Stimulated activated CD4-positive, alpha-beta T cell treated with anti-CD3 and anti-CD28 coated beads, Interleukin-15, amount 100 ng/mL, for 48 hours (primary cell): ENCODE measurements at regions not wholly inside any gene's neighbourhood (a gene's known extent, or its start where the extent isn't known, plus 50 kb on each side); places are given as distances from the start of the nearest gene placed in this dataset.

Experiments
- DNase-seq, 2 donors: peaks; one replicate each; pipeline ENCODE4 v3.0.0-alpha.2; 2020; ENCODE audit warnings: low read depth in 2 of 2

GRCh38 chr20:48015141-48015910, 230.0 kb upstream of the SULF2 start:
- DNase-seq: no peak

DNA sequence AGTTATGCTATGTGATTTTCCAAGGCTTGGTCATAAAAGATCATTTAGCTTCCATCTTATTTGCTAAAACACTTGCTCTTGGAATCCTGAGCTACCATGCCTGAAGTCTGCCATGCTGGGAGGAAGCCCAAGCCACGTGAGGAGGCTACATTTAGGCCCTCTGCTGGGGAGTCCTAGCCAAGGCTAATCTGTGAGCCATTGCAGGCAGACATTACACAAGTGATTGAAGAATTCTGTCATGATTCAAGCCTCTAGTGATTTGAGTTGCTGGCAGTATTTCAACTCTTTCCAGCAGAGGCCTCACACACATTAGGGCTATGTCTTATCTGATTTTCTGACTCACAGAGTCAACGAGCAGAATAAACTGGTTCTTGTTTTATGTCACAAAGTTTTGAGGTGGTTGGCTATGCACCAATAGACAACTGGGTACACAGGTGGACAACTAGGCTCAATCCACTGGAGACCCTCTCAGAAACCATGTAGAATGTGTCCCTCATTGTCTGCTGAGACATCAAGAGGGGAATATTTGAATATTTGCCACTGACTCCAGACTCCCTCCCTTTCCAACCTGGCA, 227.2 kb upstream of the SULF2 start:
- DNase-seq: no peak

DNA sequence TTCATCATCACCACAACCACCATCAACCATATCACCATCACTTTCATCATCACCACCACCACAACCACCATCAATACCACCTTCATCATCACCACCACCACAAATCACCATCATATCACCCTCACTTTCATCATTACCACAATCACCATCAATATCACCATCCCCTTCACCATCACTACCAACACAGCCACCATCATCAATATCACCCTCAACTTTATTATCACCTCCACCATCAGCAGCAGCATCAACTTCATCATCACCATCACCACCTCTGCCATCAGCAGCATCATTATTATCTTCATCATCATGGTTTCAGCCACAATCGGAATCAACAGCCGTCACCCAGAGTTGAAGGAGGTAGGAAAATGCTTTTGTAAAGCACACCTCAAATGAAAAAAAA, 225.7 kb upstream of the SULF2 start:
- no peak for DNase-seq

- DNase-seq: no peak
These were observed 225.3 kb upstream of the SULF2 start for GRCh38 chr20:48010623-48011022.

GRCh38 chr20:48008850-48009515, 223.7 kb upstream of the SULF2 start:
- DNase-seq: no peak

DNA sequence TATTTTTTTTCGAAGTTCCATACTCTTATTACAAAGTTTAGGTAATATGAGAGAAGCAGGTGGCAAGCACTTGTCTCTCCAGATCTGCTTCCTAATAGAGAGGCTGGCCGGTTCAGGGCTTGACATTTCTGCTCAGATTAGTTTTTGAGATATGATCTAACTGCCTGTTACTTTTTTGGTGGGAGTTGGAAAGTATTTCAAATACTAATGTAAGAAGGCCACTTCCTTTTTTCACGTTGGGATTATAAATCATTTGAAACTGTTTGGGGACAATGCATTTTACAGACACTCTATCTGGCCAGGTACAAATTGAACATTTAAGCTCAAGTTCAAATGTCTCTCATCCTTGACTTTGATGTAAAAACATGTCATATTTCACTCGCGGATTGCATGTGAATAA, 222.1 kb upstream of the SULF2 start:
- DNase-seq: no peak

DNA sequence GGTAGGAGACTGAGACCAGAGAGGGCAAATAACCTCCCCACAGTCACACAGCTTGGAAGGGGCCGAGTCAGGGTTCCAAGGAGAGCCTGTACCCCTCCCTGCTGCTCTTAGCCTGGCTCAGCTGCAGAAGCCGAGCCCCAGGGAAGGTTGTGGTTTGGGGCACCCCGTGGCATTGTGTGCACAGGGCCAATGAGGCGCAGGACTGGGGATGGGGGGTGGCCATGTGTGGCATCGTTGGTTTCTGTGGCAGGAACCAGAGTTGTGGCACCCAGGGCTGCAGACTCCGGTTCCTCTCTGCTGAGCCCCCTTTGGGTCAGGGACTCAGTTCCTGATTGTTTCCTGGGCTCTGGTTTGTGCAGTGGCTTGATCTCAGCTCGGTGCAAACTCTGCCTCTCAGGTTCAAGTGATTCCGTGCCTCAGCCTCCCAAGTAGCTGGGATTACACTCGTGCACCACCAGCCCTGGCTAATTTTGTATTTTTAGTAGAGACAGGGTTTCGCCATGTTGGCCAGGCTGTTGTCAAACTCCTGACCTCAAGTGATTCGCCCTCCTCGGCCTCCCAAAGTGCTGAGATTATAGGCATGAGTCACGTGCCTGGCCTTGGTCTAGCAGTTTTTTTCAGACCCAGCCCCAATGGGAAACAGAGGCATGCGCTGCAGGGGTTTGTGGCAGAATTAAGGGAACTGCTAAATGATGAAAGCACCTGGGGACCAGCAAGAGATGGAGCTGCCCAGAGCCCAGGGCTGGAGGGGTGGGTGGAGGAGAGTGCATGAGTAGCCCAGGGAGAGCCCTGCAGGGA, 221.0 kb upstream of the SULF2 start:
- no peak for DNase-seq

DNA sequence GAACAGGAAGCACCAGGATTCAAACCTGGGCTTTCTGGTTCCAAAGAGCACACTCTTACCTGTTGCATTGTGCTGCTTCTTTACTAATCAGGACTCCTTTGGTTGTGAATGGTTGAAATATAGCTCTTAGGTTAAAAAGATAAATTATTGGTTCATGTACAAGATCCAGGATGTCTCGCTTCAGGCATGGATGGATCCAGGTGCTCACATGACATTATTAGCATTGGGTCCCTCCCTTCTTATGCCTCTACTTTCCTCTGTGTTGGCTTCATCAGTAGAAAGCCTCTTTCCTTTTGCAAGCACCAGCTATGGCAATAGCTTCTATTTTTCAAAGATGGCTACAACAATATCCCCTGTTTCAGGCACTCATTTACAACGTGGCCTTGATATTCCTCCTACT, 217.7 kb upstream of the SULF2 start:
- DNase-seq: no peak

DNA sequence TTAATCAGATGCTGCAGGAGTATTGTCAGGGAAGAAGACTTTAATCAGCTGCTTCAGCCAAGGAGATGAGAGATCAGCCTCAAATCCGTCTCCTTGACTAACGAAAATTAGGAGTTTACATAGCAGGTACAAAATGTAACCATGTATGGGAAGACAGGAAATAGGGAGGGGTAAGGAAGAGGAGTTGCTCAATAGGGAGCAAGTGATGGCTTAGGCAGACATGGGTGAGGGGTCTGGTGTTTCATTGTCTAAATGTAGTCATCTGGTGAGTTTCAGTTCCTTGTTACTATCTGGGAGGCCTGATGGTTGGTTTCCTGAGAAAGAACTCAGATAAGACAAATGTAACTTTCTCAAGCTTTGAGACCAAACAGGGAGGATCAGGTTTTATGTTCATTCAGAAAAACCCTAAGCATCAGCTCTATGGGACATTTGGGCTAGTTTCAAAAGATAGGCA, 217.3 kb upstream of the SULF2 start:
- no peak for DNase-seq

GRCh38 chr20:47999166-47999565, 213.9 kb upstream of the SULF2 start:
- DNase-seq: no peak

GRCh38 chr20:47998736-47999135, 213.5 kb upstream of the SULF2 start:
- DNase-seq: no peak

DNA sequence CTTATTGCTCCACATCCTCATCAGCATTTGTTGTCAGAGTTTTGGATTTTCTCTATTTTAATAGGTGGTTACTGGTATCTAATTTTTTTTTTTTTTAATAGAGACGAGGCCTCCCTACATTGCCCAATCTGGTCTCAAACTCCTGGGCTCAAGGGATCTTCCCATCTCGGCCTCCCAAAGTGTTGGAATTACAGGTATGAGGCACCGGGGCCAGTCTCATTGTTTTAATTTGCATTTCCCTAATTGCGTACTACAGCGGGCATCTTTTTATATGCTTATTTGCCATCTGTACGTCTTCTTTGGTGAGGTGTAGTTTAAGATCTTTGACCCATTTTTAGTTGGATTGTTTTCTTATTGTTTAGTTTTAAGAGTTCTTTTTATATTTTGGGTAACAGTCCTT, 210.4 kb upstream of the SULF2 start:
- no peak for DNase-seq

GRCh38 chr20:47993817-47994216, 208.5 kb upstream of the SULF2 start:
- DNase-seq: no peak

DNA sequence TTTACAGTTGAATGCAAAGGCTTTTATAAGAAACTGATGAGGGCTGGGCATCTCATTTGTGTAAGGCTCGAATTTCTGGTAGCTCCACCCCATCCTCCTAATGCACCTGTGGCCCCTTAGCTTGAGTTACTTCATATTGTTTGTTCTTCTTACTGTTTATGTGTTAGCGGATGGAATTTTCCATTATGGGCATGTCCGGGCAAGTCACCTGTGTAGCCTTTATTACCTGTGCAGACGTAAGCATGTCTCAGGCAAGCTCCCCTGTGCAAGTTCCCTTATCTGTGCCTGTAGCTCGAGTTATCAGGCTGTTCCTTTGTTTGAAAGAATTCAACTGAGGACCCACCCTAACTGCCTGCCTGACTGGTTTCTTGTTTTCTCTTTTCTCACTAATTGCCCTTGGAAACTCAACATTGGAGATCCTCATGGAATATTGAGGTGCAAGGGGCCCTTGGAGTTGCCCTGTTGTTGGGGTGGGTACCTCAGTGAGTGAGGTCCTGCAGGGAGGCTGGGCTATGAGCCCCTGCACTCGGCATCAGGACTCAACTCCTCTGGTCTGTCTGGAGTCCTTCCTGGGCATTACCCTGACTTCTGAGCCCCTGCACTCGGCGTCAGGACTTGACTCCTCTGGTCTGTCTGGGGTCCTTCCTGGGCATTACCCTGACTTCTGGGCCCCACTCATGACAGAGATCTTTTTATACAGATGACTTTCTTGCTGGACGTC, 207.9 kb upstream of the SULF2 start:
- no peak for DNase-seq

- DNase-seq: no peak
These were observed 206.7 kb upstream of the SULF2 start for GRCh38 chr20:47991875-47992488.

GRCh38 chr20:47990507-47991150, 205.3 kb upstream of the SULF2 start:
- no peak for DNase-seq

DNA sequence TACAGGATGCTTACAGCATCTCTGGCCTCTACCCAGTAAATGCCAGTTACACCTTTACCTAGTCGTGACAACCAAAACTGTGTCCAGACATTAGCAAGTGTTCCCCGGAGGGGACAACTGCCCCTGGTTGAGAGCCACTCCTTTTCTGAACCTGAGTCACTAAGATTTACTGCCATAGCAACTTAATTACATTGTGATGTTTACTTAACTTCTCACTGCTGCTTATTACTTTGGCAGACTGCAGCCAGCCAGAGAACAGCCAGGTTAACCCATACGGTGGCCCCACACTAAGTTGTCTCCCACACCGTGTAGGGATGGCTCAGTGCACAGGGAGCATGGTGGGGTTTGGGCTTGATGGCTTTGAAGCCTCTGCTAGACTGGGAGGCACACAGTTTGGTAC, 204.7 kb upstream of the SULF2 start:
- no peak for DNase-seq

DNA sequence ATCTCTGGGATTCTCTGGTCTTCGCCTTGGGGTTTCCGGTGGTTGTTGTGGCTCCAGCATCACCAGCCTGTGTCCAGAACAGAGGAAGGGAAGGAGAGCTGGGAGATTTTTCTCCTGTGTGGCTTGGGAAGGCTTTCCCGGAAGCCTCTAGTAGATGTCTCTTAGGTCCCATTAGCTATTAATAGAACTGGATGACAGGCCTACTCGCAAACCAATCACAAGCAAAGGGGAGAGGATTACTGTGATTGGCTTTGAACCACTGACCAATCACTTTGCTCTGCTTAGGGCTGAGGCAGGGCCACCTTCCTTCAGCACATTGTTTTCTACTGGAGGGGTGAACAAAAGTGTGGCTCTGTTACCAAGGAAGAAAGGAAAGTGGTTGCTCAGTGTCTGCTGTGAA, 203.4 kb upstream of the SULF2 start:
- DNase-seq: no peak

DNA sequence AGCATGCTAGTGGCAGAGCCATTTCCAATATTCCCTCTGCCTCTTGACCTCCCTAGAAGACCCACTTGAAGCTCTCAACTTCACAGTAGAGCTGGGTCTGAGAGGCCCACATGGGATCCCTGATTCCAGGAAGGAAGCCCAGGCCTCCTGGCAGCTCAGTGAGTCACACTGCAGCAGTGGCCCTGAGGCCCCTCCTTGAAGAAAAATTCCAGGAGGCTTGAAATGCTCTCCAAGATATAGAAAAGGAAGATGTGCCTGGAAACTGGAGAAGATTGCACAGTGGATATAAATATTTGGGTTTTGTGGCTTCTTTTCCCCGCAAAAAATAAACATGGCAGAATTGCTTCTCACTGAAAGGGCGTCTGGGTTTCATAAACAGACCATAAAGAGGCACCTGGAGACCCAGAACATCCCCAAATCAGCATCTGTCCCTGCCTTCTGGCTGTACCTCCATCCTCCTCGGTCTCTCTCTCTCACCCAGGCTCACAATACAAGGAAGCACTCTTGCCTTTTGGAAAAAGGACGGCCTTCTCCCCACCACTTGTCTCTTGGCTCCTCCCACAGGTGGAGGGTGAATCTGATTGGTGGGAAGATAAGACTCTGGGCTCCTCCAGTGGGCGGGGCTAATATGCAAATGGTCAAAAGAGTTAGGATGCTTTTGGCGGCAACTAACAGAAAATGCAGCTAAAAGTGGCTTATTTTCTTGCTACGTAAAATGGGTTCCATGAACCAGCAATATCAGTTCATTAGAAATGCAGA, 200.0 kb upstream of the SULF2 start:
- no peak for DNase-seq

DNA sequence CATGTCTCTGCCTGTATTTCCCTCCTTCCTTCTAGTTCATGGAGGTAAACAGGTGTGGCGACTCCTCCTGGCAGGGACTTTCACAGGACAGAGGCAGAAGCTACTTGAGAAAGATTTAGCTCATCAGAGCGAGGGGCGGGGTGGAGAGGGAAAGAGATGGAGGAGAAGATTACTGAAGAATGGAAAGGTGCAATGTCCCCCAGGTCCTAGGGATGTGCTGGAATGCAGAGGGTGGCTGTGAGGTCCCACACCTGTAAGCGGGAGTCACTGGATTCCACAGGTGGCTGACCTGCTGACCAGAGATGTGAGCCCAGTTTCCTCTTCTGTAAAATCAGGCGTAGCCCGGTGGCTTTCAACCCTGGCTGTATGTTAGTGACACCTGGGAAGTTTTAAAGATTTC, 199.2 kb upstream of the SULF2 start:
- no peak for DNase-seq
